MM.1S (cell line): ENCODE measurements at regions not wholly inside any gene's neighbourhood (a gene's known extent, or its start where the extent isn't known, plus 50 kb on each side); places are given as distances from the start of the nearest gene placed in this dataset.

Experiments used
- DNase-seq: peaks from one replicate; pipeline ENCODE4 v3.0.0-alpha.2; 2015
- H2AFZ ChIP-seq: fragments of 300-600 bp; sonication (generic); 2 replicates; pipeline ENCODE4 v1.6.0; 2016; ENCODE audit warnings: antibody characterized with exemption, low read length
- H3F3A ChIP-seq: fragments of 300-600 bp; sonication (generic); 2 replicates; pipeline ENCODE4 v1.6.1; 2016; ENCODE audit warnings: mild to moderate bottlenecking, antibody characterized with exemption, low read length, moderate library complexity, mixed read lengths; ENCODE audit not compliant: insufficient read depth
- H3K27ac ChIP-seq: fragments of 300-600 bp; sonication (generic); 2 replicates; pipeline ENCODE4 v1.5.1; 2016; ENCODE audit warnings: mild to moderate bottlenecking, low read length
- H3K27me3 ChIP-seq: fragments of 300-600 bp; sonication (generic); replicated peaks from 2 replicates; pipeline ENCODE4 v1.6.0; 2016; ENCODE audit warnings: low read length; ENCODE audit not compliant: insufficient read depth
- H3K36me3 ChIP-seq: fragments of 300-600 bp; sonication (generic); replicated peaks from 2 replicates; pipeline ENCODE4 v1.6.1; 2016; ENCODE audit warnings: mild to moderate bottlenecking, low read length, mixed read lengths; ENCODE audit not compliant: insufficient read depth
- H3K4me1 ChIP-seq: fragments of 300-600 bp; sonication (generic); 2 replicates; pipeline ENCODE4 v1.6.1; 2016; ENCODE audit warnings: low read length, mixed read lengths
- H3K4me2 ChIP-seq: fragments of 300-600 bp; sonication (generic); 2 replicates; pipeline ENCODE4 v1.6.0; 2016; ENCODE audit warnings: low read depth, low read length
- H3K4me3 ChIP-seq: fragments of 300-600 bp; sonication (generic); 2 replicates; pipeline ENCODE4 v1.5.1; 2016; ENCODE audit warnings: low read length, mixed read lengths
- H3K79me2 ChIP-seq: fragments of 300-600 bp; sonication (generic); 2 replicates; pipeline ENCODE4 v1.6.1; 2016; ENCODE audit warnings: mixed run types, low read length, mixed read lengths
- H3K9ac ChIP-seq: fragments of 300-600 bp; sonication (generic); 2 replicates; pipeline ENCODE4 v1.6.1; 2016; ENCODE audit warnings: low read length, mixed read lengths
- H3K9me2 ChIP-seq: fragments of 300-600 bp; sonication (generic); replicated peaks from 2 replicates; pipeline ENCODE4 v1.6.1; 2016; ENCODE audit warnings: mild to moderate bottlenecking, low read length, mixed read lengths; ENCODE audit not compliant: insufficient read depth
- H3K9me3 ChIP-seq: fragments of 300-600 bp; sonication (generic); replicated peaks from 2 replicates; pipeline ENCODE4 v1.6.1; 2016; ENCODE audit warnings: mild to moderate bottlenecking, low read length, mixed read lengths; ENCODE audit not compliant: insufficient read depth
- H4K20me1 ChIP-seq: fragments of 300-600 bp; sonication (generic); 2 replicates; pipeline ENCODE4 v1.6.1; 2016; ENCODE audit warnings: mild to moderate bottlenecking, low read length, moderate library complexity, mixed read lengths; ENCODE audit not compliant: insufficient read depth
- EZH2 ChIP-seq: fragments of 300-600 bp; sonication (generic); optimal IDR thresholded peaks from 2 replicates; pipeline ENCODE3; 2017; ENCODE audit warnings: low read depth, mild to moderate bottlenecking, antibody characterized with exemption, low read length, mixed read lengths
- EZH2phosphoT487 ChIP-seq: fragments of 300-600 bp; sonication (generic); IDR thresholded peaks from 2 replicates; pipeline ENCODE4 v1.6.1; 2018; ENCODE audit warnings: antibody characterized with exemption, low read length
- TF ChIP-seq, protein P1 (sequence below): fragments of 300-600 bp; sonication (generic); IDR thresholded peaks from 2 replicates; pipeline ENCODE4 v1.5.1; 2016; ENCODE audit warnings: antibody characterized with exemption, low read length, mixed read lengths

DNA sequence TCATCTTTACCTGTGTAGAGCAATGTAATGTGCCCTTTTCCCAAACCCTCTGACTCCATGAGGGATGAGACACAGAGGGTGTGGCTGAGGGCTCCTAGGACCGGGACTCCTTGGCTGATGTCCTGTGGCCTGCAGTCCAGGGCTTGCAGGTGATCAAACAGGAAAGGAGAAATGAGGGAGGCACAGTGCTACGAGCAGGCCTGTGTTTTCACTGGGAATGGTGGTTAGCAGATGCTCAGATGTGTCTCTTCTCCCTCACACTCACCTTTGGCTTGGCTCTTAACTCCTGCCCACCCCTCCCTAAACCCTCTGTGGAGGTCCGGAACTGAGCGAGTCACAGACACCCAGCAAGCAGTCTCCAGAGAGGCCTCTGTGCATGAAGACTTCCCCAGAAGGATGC, 254.4 kb downstream of the DAD1 start:
- Histone ChIP-seq H3K27ac (no peak overlapping the region), H3K4me2 (no peak overlapping the region), H3K9me2 (no peaks in the 10 kb centered on the region), H3K9me3 (no peaks in the 10 kb centered on the region), H3K4me3 (no peak overlapping the region), H3K4me1 (no peaks in the 10 kb centered on the region), H3K27me3 (no peaks in the 10 kb centered on the region), H2AFZ (no peak overlapping the region), H3F3A (no peaks in the 10 kb centered on the region), H3K9ac (no peak overlapping the region), H3K36me3 (no peaks in the 10 kb centered on the region), H4K20me1 (no peaks in the 10 kb centered on the region), H3K79me2 (no peaks in the 10 kb centered on the region)
- TF ChIP-seq EZH2phosphoT487, result no peak
- TF ChIP-seq, protein P1, sequence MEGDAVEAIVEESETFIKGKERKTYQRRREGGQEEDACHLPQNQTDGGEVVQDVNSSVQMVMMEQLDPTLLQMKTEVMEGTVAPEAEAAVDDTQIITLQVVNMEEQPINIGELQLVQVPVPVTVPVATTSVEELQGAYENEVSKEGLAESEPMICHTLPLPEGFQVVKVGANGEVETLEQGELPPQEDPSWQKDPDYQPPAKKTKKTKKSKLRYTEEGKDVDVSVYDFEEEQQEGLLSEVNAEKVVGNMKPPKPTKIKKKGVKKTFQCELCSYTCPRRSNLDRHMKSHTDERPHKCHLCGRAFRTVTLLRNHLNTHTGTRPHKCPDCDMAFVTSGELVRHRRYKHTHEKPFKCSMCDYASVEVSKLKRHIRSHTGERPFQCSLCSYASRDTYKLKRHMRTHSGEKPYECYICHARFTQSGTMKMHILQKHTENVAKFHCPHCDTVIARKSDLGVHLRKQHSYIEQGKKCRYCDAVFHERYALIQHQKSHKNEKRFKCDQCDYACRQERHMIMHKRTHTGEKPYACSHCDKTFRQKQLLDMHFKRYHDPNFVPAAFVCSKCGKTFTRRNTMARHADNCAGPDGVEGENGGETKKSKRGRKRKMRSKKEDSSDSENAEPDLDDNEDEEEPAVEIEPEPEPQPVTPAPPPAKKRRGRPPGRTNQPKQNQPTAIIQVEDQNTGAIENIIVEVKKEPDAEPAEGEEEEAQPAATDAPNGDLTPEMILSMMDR, result no peak
- TF ChIP-seq EZH2, result no peak
- DNase-seq, result no peak

DNA sequence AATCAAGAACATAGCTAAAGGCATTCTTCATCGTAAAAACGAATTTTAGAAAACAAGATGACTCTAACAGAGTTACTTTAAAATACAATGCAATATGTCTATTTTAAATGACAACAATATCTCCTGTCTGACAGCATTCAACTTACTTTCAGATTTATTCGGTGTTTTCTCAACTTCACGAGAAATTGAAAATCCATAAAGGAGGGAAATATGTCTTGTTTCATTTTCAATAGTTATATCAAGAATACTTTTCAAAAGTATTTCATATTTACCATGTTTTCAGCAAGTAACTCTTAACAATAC, 254.8 kb downstream of the DAD1 start:
- H3K27ac ChIP-seq, result no peak overlapping the region
- H3K4me2 ChIP-seq, result no peak overlapping the region

DNA sequence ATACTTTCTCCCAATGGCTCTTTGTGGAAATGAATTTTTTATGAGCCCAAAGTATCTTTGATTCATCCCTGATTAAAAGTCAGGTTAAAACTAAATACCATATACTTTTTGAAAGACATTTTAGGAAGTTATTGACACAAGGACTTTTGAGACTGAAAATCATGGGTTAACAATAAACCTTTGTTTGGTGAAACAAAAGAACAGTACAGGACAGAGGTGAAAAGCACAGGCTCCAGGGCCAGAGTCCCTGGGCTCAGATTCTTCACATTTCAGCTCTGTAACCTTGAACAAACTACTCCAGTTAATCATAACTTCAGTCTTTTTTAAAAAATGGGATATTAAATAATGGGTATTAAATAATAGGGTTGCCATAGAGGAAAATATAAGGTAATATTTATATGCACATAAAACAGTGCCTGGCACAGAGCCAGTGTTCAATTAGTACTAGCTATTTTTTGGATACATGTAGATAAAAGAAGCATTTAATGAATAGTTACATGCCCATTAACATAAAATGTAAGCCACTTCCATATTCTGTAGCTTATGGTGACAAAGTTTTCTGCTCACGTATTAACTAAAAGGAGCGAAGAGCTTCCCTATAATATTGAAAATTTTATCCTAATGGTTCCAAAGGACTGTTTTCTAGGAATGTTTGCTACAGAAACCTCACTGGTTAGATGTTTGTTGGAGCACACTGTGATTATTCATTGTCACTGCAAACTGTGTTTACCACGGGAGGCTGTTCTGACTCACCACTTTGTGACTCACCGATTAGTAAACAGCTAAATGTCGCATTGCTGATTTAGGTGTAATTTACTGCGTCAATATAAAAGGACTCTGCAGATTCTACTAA, 255.4 kb downstream of the DAD1 start:
- Histone ChIP-seq H4K20me1 (no peaks in the 10 kb centered on the region), H3K36me3 (no peaks in the 10 kb centered on the region), H3K9me2 (no peaks in the 10 kb centered on the region), H3K27me3 (no peaks in the 10 kb centered on the region), H3K79me2 (no peaks in the 10 kb centered on the region), H3K4me3 (no peak overlapping the region), H3F3A (no peaks in the 10 kb centered on the region), H3K4me1 (no peaks in the 10 kb centered on the region), H3K27ac (no peak overlapping the region), H3K9me3 (no peaks in the 10 kb centered on the region), H2AFZ (no peak overlapping the region), H3K9ac (no peak overlapping the region), H3K4me2 (no peak overlapping the region)
- no peak for TF ChIP-seq EZH2phosphoT487
- TF ChIP-seq EZH2, result no peak
- TF ChIP-seq, protein P1, result no peak
- DNase-seq, result no peak

More for the DNA sequence above, 254.8 kb downstream of the DAD1 start:
- Histone ChIP-seq H3K79me2 (no peaks in the 10 kb centered on the region), H3K27me3 (no peaks in the 10 kb centered on the region), H3K4me1 (no peaks in the 10 kb centered on the region), H3K9me2 (no peaks in the 10 kb centered on the region), H3K9ac (no peak overlapping the region), H3K4me3 (no peak overlapping the region), H3K36me3 (no peaks in the 10 kb centered on the region), H4K20me1 (no peaks in the 10 kb centered on the region), H3F3A (no peaks in the 10 kb centered on the region), H2AFZ (no peak overlapping the region), H3K9me3 (no peaks in the 10 kb centered on the region)
- no peak for DNase-seq
- TF ChIP-seq EZH2phosphoT487 (no peak), EZH2 (no peak)
- TF ChIP-seq, protein P1, result no peak
